Mesendoderm (in vitro differentiated cells): ENCODE measurements at regions not wholly inside any gene's neighbourhood (a gene's known extent, or its start where the extent isn't known, plus 50 kb on each side); places are given as distances from the start of the nearest gene placed in this dataset.
A peak's percentile ranks its signal among the peaks of the same experiment; 100 is the strongest.

ENCODE experiments used
- DNase-seq: peaks from one replicate; pipeline ENCODE4 v3.0.0; 2013
- H2AK5ac ChIP-seq: 2 replicates; pipeline ENCODE4 v1.6.1; 2013; ENCODE audit warnings: low read length, inconsistent platforms
- H2BK120ac ChIP-seq: 2 replicates; pipeline ENCODE4 v1.6.1; 2013; ENCODE audit warnings: low read depth, mild to moderate bottlenecking, low read length, moderate library complexity, mixed read lengths
- H2BK15ac ChIP-seq: replicated peaks from 2 replicates; pipeline ENCODE4 v1.6.1; 2013; ENCODE audit warnings: low read depth, mild to moderate bottlenecking, moderate library complexity
- H2BK5ac ChIP-seq: 2 replicates; pipeline ENCODE4 v1.6.1; 2013; ENCODE audit warnings: low read length, inconsistent platforms
- H3K18ac ChIP-seq: 2 replicates; pipeline ENCODE4 v1.6.1; 2013; ENCODE audit warnings: mild to moderate bottlenecking, low read length, mixed read lengths
- H3K23ac ChIP-seq: one replicate; pipeline ENCODE4 v1.6.1; 2013; ENCODE audit warnings: low read length
- H3K27ac ChIP-seq: 2 replicates; pipeline ENCODE4 v1.5.1; 2013; ENCODE audit warnings: low read depth, mild to moderate bottlenecking, inconsistent platforms, low read length, moderate library complexity
- H3K27me3 ChIP-seq: 2 replicates; pipeline ENCODE4 v1.6.1; 2013; ENCODE audit warnings: low read length, control low read depth, mild to moderate bottlenecking, inconsistent platforms; ENCODE audit not compliant: insufficient read depth, poor library complexity
- H3K36me3 ChIP-seq: 2 replicates; pipeline ENCODE4 v1.6.1; 2013; ENCODE audit warnings: low read length, inconsistent platforms; ENCODE audit not compliant: control insufficient read depth, insufficient read depth
- H3K4ac ChIP-seq: one replicate; pipeline ENCODE4 v1.6.1; 2013; ENCODE audit warnings: low read depth, mild to moderate bottlenecking, low read length, moderate library complexity
- H3K4me1 ChIP-seq: 2 replicates; pipeline ENCODE4 v1.6.1; 2013; ENCODE audit warnings: low read depth, low read length, inconsistent platforms; ENCODE audit not compliant: control insufficient read depth
- H3K4me2 ChIP-seq: 2 replicates; pipeline ENCODE4 v1.6.1; 2013; ENCODE audit warnings: low read length
- H3K4me3 ChIP-seq: 2 replicates; pipeline ENCODE4 v1.5.1; 2013; ENCODE audit warnings: mild to moderate bottlenecking, low read length
- H3K56ac ChIP-seq: one replicate; pipeline ENCODE4 v1.6.1; 2013; ENCODE audit warnings: low read length
- H3K79me1 ChIP-seq: 2 replicates; pipeline ENCODE4 v1.6.1; 2013; ENCODE audit warnings: low read length, inconsistent platforms
- H3K79me2 ChIP-seq: 2 replicates; pipeline ENCODE4 v1.6.1; 2013; ENCODE audit warnings: mild to moderate bottlenecking, low read length; ENCODE audit not compliant: control insufficient read depth, insufficient read depth
- H3K9ac ChIP-seq: 2 replicates; pipeline ENCODE4 v1.6.1; 2013; ENCODE audit warnings: low read length, inconsistent platforms
- H4K5ac ChIP-seq: one replicate; pipeline ENCODE4 v1.6.1; 2013; ENCODE audit warnings: low read length
- H4K8ac ChIP-seq: one replicate; pipeline ENCODE4 v1.6.1; 2013; ENCODE audit warnings: low read depth, mild to moderate bottlenecking, control low read depth, low read length, moderate library complexity
- WGBS: extraction: QIAGEN DNeasy Blood & Tissue Kit; methylation state at CpG from one replicate; pipeline ENCODE4 v1.1.7; 2013; ENCODE audit warnings: low lambda C conversion rate, missing lambda C conversion rate; ENCODE audit not compliant: insufficient coverage; ENCODE audit errors: extremely low coverage; 5-methylcytosine and 5-hydroxymethylcytosine counted together

DNA sequence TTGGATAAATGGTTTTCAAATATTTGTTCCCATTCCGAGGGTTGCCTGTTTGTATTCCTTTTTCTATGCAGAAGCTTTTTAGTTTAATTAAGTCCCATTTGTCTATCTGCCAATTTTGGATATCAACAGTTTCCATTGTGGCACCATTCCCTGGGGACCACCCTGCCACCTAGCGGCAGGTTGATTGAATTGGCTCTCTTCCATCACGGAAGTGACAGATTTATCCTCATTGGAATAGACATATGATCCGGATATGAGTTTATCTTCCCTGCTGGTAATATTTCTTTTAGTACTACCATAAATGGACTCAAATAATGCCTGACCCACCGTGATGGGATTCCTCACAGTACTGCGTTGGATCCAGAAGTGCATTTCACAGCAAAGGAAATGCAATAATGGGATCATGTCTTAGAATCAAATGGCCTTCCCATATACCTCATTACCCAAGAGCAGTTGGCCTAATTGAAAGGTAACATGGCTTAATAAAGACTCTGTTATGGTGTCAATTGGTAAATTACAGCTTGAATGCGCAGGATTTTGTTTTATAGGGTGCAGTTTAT is 327.0 kb downstream of the BMP2 start:
- Histone ChIP-seq H2BK5ac (no peak overlapping the region), H3K9ac (no peak overlapping the region), H3K36me3 (no peaks in the 10 kb centered on the region), H3K27me3 (no peaks in the 10 kb centered on the region), H4K5ac (no peak overlapping the region), H3K18ac (no peak overlapping the region), H3K56ac (peak overlapping the region; percentile 12), H3K79me1 (no peaks in the 10 kb centered on the region), H4K8ac (peak overlapping the region; percentile 13), H3K79me2 (no peaks in the 10 kb centered on the region), H2AK5ac (peak overlapping the region; percentile 5), H3K4ac (no peak overlapping the region), H3K4me2 (no peak overlapping the region), H2BK15ac (no peak overlapping the region), H3K27ac (no peak overlapping the region), H3K4me1 (no peaks in the 10 kb centered on the region), H3K23ac (no peak overlapping the region), H2BK120ac (no peak overlapping the region), H3K4me3 (no peak overlapping the region)
- WGBS = no CpG with 5 or more reads among the region's 7 CpGs
- DNase-seq = peak; percentile 66

DNA sequence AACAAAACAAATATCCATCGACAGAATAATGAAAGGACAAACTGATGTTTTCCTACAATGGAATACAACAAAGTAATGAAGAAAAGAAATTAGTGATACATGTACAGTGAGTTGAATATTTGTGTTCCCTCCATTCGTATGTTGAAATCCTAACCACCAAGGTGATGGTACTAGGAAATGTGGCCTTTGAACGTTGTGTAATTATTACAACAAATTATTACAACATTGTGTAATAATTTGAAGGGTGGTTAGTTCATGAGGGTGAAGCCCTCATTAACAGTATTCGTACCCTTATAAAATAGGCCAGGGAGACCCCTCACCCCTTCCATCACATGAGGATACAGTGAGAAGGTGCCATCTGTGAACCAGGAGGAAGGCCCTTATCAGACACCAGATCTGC is 339.4 kb downstream of the BMP2 start:
- no peak for DNase-seq
- Histone ChIP-seq H3K9ac (no peak overlapping the region), H2AK5ac (no peak overlapping the region), H3K56ac (no peak overlapping the region), H3K4ac (no peak overlapping the region), H3K4me3 (no peak overlapping the region), H4K5ac (no peak overlapping the region), H3K4me1 (no peaks in the 10 kb centered on the region), H2BK5ac (no peak overlapping the region), H3K27me3 (no peaks in the 10 kb centered on the region), H2BK15ac (no peak overlapping the region), H3K79me2 (no peaks in the 10 kb centered on the region), H4K8ac (no peak overlapping the region), H3K4me2 (no peak overlapping the region), H3K79me1 (no peaks in the 10 kb centered on the region), H3K36me3 (no peaks in the 10 kb centered on the region), H3K23ac (no peak overlapping the region), H2BK120ac (no peak overlapping the region), H3K27ac (no peak overlapping the region), H3K18ac (no peak overlapping the region)
- no CpG with 5 or more reads among the region's 4 CpGs for WGBS

DNA sequence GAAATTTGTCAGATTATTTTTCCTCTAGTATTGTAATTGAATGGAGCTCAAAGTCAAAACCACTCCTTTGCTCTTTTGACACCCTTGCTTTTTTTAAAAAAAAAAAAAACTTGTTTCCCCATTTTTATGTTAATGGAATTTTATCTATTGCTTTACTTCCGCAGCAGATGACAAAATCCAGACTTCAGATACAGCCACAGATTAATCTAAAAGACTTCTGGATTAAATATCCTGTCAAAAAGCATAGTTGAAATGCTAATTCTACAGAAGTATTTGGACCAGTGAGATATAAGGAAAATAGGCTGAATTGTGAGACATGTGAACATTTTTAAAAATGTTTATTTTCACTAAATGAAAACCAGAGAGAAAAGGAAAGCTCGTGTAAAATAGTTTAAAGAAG is 341.4 kb downstream of the BMP2 start:
- H3K36me3 ChIP-seq = no peaks in the 10 kb centered on the region
- no peak overlapping the region for H3K9ac ChIP-seq
- no peak overlapping the region for H4K5ac ChIP-seq
- no peak overlapping the region for H2AK5ac ChIP-seq
- H3K4ac ChIP-seq = no peak overlapping the region
- no CpG with 5 or more reads among the region's 2 CpGs for WGBS
- no peak overlapping the region for H2BK5ac ChIP-seq
- no peaks in the 10 kb centered on the region for H3K79me2 ChIP-seq
- DNase-seq = no peak
- no peak overlapping the region for H2BK15ac ChIP-seq
- H3K27me3 ChIP-seq = no peaks in the 10 kb centered on the region
- H3K27ac ChIP-seq = no peak overlapping the region
- no peaks in the 10 kb centered on the region for H3K79me1 ChIP-seq
- no peak overlapping the region for H3K4me3 ChIP-seq
- no peak overlapping the region for H3K4me2 ChIP-seq
- H3K18ac ChIP-seq = no peak overlapping the region
- H2BK120ac ChIP-seq = peak overlapping the region; percentile 3
- H3K56ac ChIP-seq = no peak overlapping the region
- no peak overlapping the region for H4K8ac ChIP-seq
- no peak overlapping the region for H3K23ac ChIP-seq
- peaks cover 2% of the 10 kb centered on the region for H3K4me1 ChIP-seq

DNA sequence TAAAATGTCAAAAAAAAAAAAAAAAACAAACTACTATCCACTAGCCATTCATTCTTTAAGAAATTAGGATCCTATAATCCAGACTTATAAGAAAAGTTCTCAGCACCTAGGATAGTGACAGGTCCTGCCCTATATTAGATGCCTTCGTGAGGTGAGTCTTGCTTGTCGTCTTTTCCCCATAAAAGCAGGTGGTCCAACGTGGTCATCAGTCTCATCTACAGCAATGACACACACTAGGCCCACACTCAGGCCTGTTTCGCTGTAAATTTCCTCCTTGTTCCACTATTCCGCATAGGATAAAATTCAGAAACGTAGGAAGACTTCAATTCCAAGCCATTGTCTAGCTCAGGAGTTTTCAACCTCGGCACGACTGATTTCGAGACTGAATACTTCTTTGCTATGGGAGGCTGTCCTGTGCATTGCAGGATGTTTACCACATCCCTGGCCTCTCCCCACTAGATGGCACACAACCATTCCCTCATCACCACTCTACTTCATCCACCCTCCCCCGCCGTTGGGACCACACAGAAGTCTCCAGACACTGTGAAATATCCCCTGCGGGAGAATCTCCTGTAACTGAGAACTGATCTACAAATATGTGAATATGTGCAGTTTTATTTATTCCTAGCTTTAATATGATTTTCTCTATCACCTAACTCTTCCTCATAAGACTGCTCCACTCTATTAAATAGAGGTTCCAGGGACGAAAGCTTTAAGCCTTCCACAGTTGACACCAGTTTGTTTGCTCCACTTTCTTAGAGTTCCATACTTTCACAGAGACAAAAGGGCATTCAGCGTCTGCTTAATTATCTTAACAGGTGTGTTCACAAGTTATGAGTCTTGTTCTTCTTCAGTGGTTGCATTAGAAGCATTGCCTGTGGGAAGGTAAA is 346.3 kb downstream of the BMP2 start:
- H4K5ac ChIP-seq = no peak overlapping the region
- H3K79me2 ChIP-seq = no peaks in the 10 kb centered on the region
- no peak overlapping the region for H2BK15ac ChIP-seq
- no peak overlapping the region for H4K8ac ChIP-seq
- H3K27me3 ChIP-seq = no peaks in the 10 kb centered on the region
- no peak overlapping the region for H2BK5ac ChIP-seq
- H3K27ac ChIP-seq = no peak overlapping the region
- H3K18ac ChIP-seq = no peak overlapping the region
- H3K4ac ChIP-seq = no peak overlapping the region
- H3K23ac ChIP-seq = no peak overlapping the region
- H3K36me3 ChIP-seq = no peaks in the 10 kb centered on the region
- no CpG with 5 or more reads among the region's 14 CpGs for WGBS
- H3K4me1 ChIP-seq = peaks cover 2% of the 10 kb centered on the region
- H3K79me1 ChIP-seq = no peaks in the 10 kb centered on the region
- peak; percentile 83 for DNase-seq
- H2BK120ac ChIP-seq = no peak overlapping the region
- H2AK5ac ChIP-seq = no peak overlapping the region
- peak overlapping the region; percentile 69 for H3K56ac ChIP-seq
- H3K4me3 ChIP-seq = no peak overlapping the region
- H3K4me2 ChIP-seq = no peak overlapping the region
- no peak overlapping the region for H3K9ac ChIP-seq

DNA sequence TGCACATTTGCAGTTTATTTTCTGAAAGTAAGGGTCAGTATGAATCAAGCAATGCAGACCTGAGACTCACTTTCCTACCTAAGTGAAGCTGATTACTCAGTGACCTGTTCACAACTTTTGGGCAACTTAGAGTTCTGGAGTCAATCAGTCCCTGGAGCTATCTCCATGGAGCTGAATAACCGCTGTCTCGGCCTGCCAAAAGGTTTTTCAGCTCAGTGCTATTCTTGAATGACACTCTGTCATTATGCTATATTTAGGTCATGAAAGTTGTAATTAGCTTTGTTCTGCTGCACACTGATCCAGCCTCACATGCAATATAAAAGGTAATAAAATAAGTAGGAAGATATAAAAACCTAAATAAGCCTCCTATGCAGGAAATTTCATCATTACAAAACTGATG is 356.0 kb downstream of the BMP2 start:
- H3K27me3 ChIP-seq = no peaks in the 10 kb centered on the region
- H4K8ac ChIP-seq = no peak overlapping the region
- no peak overlapping the region for H3K18ac ChIP-seq
- no peaks in the 10 kb centered on the region for H3K36me3 ChIP-seq
- no peak overlapping the region for H3K27ac ChIP-seq
- H3K79me1 ChIP-seq = no peaks in the 10 kb centered on the region
- no CpG with 5 or more reads among the region's 2 CpGs for WGBS
- no peaks in the 10 kb centered on the region for H3K4me1 ChIP-seq
- H4K5ac ChIP-seq = no peak overlapping the region
- H2BK120ac ChIP-seq = no peak overlapping the region
- no peak overlapping the region for H2AK5ac ChIP-seq
- no peak overlapping the region for H3K4ac ChIP-seq
- no peak overlapping the region for H2BK5ac ChIP-seq
- no peak overlapping the region for H2BK15ac ChIP-seq
- no peak overlapping the region for H3K4me3 ChIP-seq
- H3K4me2 ChIP-seq = no peak overlapping the region
- no peak overlapping the region for H3K56ac ChIP-seq
- no peak overlapping the region for H3K23ac ChIP-seq
- H3K79me2 ChIP-seq = no peaks in the 10 kb centered on the region
- no peak overlapping the region for H3K9ac ChIP-seq
- DNase-seq = no peak
